Esophagus squamous epithelium (tissue), 4 donors: ENCODE measurements at regions not wholly inside any gene's neighbourhood (a gene's known extent, or its start where the extent isn't known, plus 50 kb on each side); places are given as distances from the start of the nearest gene placed in this dataset.

Source experiments
- CTCF ChIP-seq, 6 experiments: fragments of 450-650 bp in 4 of 6; fragments of 200-600 bp in 2 of 6; sonication (generic) in 2 of 6; IDR thresholded peaks; one replicate each; pipeline ENCODE4 v1.5.1; 2016 to 2019; ENCODE audit warnings: antibody characterized with exemption in 6 of 6, mild to moderate bottlenecking in 4 of 6, moderate library complexity in 4 of 6
- POLR2A ChIP-seq, 4 donors: fragments of 450-650 bp; IDR thresholded peaks; one replicate each; pipeline ENCODE4 v1.6.1; 2017; ENCODE audit warnings: antibody characterized with exemption in 4 of 4, mild to moderate bottlenecking in 4 of 4, moderate library complexity in 3 of 4

DNA sequence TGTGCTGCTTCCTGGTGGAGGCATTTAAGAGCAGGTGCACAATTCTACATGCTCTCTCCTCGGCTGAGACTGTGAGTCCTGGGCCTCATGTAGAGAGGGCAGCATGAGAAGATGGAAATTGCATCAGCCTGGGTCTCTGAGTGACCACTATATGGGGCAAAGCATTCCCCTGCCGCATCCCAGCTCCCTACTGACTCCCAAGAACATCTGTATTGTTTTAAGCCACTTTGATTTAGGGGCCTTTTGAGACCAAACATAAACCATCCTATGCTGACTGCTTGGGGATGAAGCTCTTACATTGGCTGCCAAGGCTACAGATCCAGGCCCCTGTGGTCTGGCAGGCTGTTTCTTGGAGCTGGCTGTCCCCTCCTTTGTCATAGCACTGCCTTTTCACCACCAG is 101.3 kb upstream of the TBX20 start:
- TF ChIP-seq CTCF (IDR thresholded peaks at IDR 0.05) = no peak
- TF ChIP-seq POLR2A (IDR thresholded peaks at IDR 0.05) = no peak
